ENCODE measurements at regions not wholly inside any gene's neighbourhood (a gene's known extent, or its start where the extent isn't known, plus 50 kb on each side); places are given as distances from the start of the nearest gene placed in this dataset.

- Histone ChIP-seq H3K4me1 (ENCODE audit: insufficient read depth, low read length) (peaks cover 9% of the 10 kb centered on the region; the same call in 1 of the 2 replicates), H3K14ac (ENCODE audit: insufficient read depth, low read length) (no peak overlapping the region), H3K27me3 (ENCODE audit: insufficient read depth, low read length) (no peaks in the 10 kb centered on the region), H2AFZ (ENCODE audit: low read length) (no peak overlapping the region), H3K79me1 (ENCODE audit: insufficient read depth, low read depth, low read length, poor library complexity, severe bottlenecking) (no peaks in the 10 kb centered on the region), H3K56ac (ENCODE audit: insufficient read length, low read depth, low read length) (no peak overlapping the region), H3T11ph (ENCODE audit: low read length) (no peak overlapping the region), H2AK5ac (ENCODE audit: insufficient read length, low read length) (no peak overlapping the region), H3K27ac (ENCODE audit: insufficient read length, low read depth, low read length) (no peak overlapping the region), H3K4me2 (ENCODE audit: insufficient read depth, insufficient read length, low read length) (no peak overlapping the region), H3K4ac (ENCODE audit: low read depth, low read length) (no peak overlapping the region), H3K79me2 (ENCODE audit: insufficient read depth, low read length) (no peaks in the 10 kb centered on the region), H3K9ac (ENCODE audit: extremely low read depth, insufficient read length, low read length) (no peak overlapping the region), H4K5ac (ENCODE audit: insufficient read length, low read depth, low read length) (no peak overlapping the region), H2BK15ac (ENCODE audit: low read depth, low read length) (no peak overlapping the region), H4K8ac (replicated peaks; ENCODE audit: insufficient read length, low read depth, low read length) (no peak overlapping the region), H3K23ac (ENCODE audit: insufficient read length, low read depth, low read length) (no peak overlapping the region), H3K18ac (ENCODE audit: insufficient read length, low read depth, low read length) (no peak overlapping the region), H2BK120ac (ENCODE audit: low read depth, low read length, poor library complexity, severe bottlenecking) (no peak overlapping the region), H3K23me2 (ENCODE audit: insufficient read length, low read depth, low read length, poor library complexity, severe bottlenecking) (no peaks in the 10 kb centered on the region), H4K91ac (ENCODE audit: insufficient read length, low read depth, low read length) (no peak overlapping the region), H3K9me3 (ENCODE audit: control insufficient read depth, low read depth, low read length) (no peaks in the 10 kb centered on the region), H2BK20ac (ENCODE audit: low read depth, low read length, poor library complexity, severe bottlenecking) (no peak overlapping the region), H2BK12ac (ENCODE audit: insufficient read length, low read depth, low read length) (no peak overlapping the region), H2BK5ac (ENCODE audit: insufficient read length, low read length) (no peak overlapping the region), H4K20me1 (ENCODE audit: control insufficient read depth, insufficient read depth, insufficient read length) (no peaks in the 10 kb centered on the region)
- WGBS (ENCODE audit: extremely low coverage, insufficient read length, low lambda C conversion rate) = no CpG with 5 or more reads among the region's 3 CpGs
- no peak for TF ChIP-seq CTCF (conservative IDR thresholded peaks at IDR 0.05)
- Mint-ChIP-seq H3K9me3 (peaks cover 7 to 9% of the 10 kb centered on the region in 2 experiments; a peak in 3 of 5 replicates), H3K27me3 (ENCODE audit: low read depth) (no peaks in the 10 kb centered on the region), H3K4me1 (peaks cover 42 to 44% of the 10 kb centered on the region in 2 experiments), H3K27ac (peak overlapping the region in 1 of 3 experiments; percentile 79; a peak in 1 of 7 replicates), H3K4me3 (no peak overlapping the region), H3K36me3 (ENCODE audit: insufficient read depth in 1 of 3, low read depth in 3 of 3) (peaks cover 0 to 3% (median 0%) of the 10 kb centered on the region in 3 experiments; a peak in 4 of 7 replicates)
- DNase-seq = no peak
These were observed 1116.9 kb upstream of the TMEM132C start for GRCh38 chr12:127150028-127150427.

Data from H9 (cell line).